Activated CD4-positive, alpha-beta T cell treated with anti-CD3 and anti-CD28 coated beads for 1 hour (primary cell): ENCODE measurements at regions not wholly inside any gene's neighbourhood (a gene's known extent, or its start where the extent isn't known, plus 50 kb on each side); places are given as distances from the start of the nearest gene placed in this dataset.

ENCODE experiments used
- DNase-seq: peaks from one replicate; pipeline ENCODE4 v3.0.0-alpha.2; 2020

DNA sequence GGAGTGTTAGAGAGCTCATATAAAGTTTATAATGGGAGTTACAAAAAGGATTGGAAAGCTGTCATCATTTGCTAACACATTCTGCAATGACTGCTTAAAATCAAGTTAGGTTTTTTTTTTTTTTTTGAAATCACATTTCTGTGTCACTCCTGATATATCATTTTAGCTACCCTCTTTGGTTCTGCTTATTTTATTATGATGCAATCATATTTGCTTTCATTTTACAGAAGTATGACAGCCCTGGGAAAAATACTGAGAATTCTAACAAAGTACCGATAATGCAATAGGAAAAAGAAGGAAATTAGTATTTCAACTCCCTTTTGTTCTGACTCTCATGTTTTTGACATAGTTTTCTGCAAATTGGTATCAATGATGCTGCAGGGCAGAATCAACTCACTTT, 71.6 kb upstream of the MDGA2 start:
- no peak for DNase-seq

DNA sequence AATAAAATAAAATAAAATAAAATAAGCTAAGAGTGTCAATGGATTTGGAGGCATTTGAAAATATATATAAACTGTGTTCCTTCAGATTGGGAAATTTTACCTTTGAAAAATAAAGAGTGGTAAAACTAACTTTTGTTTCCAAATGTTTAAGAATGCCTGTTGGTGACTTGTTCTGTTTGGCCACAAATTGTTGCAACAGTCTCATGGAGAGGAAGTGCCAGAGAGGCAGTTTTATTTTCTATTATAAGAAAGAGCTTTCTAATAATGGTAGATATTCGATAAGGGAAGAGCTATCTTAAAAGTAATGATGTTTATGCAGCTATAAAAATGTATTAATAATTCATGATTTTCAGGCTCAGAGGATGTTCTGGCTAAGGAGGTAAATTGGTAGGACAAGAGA, 68.8 kb upstream of the MDGA2 start:
- no peak for DNase-seq

DNA sequence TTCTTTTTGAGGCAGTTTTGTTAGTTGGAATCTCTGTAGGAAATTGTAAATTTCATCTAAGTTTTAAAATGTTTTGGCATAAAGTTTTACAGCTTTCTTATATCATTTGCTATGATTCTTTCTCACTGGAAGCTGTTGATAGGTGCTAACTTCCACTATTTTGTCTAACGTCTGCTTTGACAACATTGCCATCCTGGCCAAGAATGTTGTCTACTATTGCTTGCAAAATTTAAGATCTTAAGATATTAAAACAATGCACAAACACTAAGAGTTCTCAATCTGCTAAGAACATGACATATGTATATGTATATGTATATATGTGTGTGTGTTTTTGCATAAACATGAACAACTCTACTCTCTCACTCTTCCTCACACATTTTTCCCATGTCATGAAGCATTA, 64.1 kb upstream of the MDGA2 start:
- DNase-seq: no peak

- no peak for DNase-seq
Measured at GRCh38 chr14:47730296-47730695, 54.9 kb upstream of the MDGA2 start.
